Lung (tissue), 11 donors: ENCODE measurements at regions not wholly inside any gene's neighbourhood (a gene's known extent, or its start where the extent isn't known, plus 50 kb on each side); places are given as distances from the start of the nearest gene placed in this dataset.

Experiments
- ATAC-seq: fragments of 200-7000 bp; cut with Tn5 transposase; one replicate; pipeline ENCODE4 v1.9.1; 2020; ENCODE audit warnings: moderate number of reproducible peaks; ENCODE audit not compliant: insufficient read depth, low FRiP score
- DNase-seq, 3 donors: peaks; one replicate each; pipeline ENCODE4 v3.0.0-alpha.2; 2013 to 2017
- H3K27ac ChIP-seq, 2 donors: one replicate each; pipeline ENCODE4 v1.5.1; 2013; ENCODE audit warnings: mild to moderate bottlenecking in 2 of 2, moderate library complexity in 2 of 2, control low read depth in 1 of 2, inconsistent platforms in 1 of 2, low read depth in 1 of 2, low read length in 1 of 2
- H3K27me3 ChIP-seq, 3 donors: one replicate each; pipeline ENCODE4 v1.5.1; 2013; ENCODE audit warnings: low read length in 2 of 3; ENCODE audit not compliant: control insufficient read depth in 3 of 3, insufficient read depth in 3 of 3
- H3K36me3 ChIP-seq, 4 donors: one replicate each; pipeline ENCODE4 v1.5.1; 2013; ENCODE audit warnings: low read length in 4 of 4, mild to moderate bottlenecking in 1 of 4, moderate library complexity in 1 of 4; ENCODE audit not compliant: control insufficient read depth in 4 of 4, insufficient read depth in 4 of 4
- H3K4me1 ChIP-seq, 5 donors: one replicate each; pipeline ENCODE4 v1.5.1; 2013; ENCODE audit warnings: low read length in 5 of 5, mild to moderate bottlenecking in 2 of 5, moderate library complexity in 1 of 5; ENCODE audit not compliant: control insufficient read depth in 5 of 5, insufficient read depth in 5 of 5
- H3K4me3 ChIP-seq: one replicate; pipeline ENCODE4 v1.5.1; 2013; ENCODE audit warnings: mild to moderate bottlenecking, control low read depth, moderate library complexity
- H3K9ac ChIP-seq, 2 donors: one replicate each; pipeline ENCODE4 v1.5.1; 2013; ENCODE audit warnings: low read length in 2 of 2, control low read depth in 1 of 2; ENCODE audit not compliant: insufficient read depth in 1 of 2
- H3K9me3 ChIP-seq, 4 donors: one replicate each; pipeline ENCODE4 v1.5.1; 2013; ENCODE audit warnings: low read length in 3 of 4, mild to moderate bottlenecking in 1 of 4, moderate library complexity in 1 of 4; ENCODE audit not compliant: control insufficient read depth in 4 of 4, insufficient read depth in 3 of 4
- CTCF ChIP-seq: IDR thresholded peaks from 2 replicates; pipeline ENCODE4 v1.5.1; 2012; ENCODE audit warnings: mild to moderate bottlenecking; ENCODE audit errors: control extremely low read depth, extremely low read depth
- WGBS, 2 donors: extraction: QIAGEN DNeasy Blood & Tissue Kit; methylation state at CpG; one replicate each; pipeline ENCODE4 v1.1.7; 2013; 5-methylcytosine and 5-hydroxymethylcytosine counted together
- donor health status: control.
- donor health status: control.
- donor health status: Bipolar disorder and iron deficiency.
- donor health status: healthy.
- donor health status: DM: yes; HTN: yes; CAD: no.

- Histone ChIP-seq H3K4me3 (no peak overlapping the region), H3K27me3 (no peaks in the 10 kb centered on the region), H3K9ac (no peak overlapping the region), H3K27ac (no peak overlapping the region), H3K9me3 (peaks cover 0 to 2% (median 0%) of the 10 kb centered on the region in 4 donors), H3K4me1 (peaks cover 0 to 13% (median 0%) of the 10 kb centered on the region in 5 donors), H3K36me3 (no peaks in the 10 kb centered on the region)
- WGBS, 2 donors: 25 to 34% methylated on average over 2 of the region's 2 CpGs
- DNase-seq (no peak), ATAC-seq (no peak)
- no peak for TF ChIP-seq CTCF
These were observed 136.1 kb downstream of the MACIR start for GRCh38 chr5:103394676-103395075.

DNA sequence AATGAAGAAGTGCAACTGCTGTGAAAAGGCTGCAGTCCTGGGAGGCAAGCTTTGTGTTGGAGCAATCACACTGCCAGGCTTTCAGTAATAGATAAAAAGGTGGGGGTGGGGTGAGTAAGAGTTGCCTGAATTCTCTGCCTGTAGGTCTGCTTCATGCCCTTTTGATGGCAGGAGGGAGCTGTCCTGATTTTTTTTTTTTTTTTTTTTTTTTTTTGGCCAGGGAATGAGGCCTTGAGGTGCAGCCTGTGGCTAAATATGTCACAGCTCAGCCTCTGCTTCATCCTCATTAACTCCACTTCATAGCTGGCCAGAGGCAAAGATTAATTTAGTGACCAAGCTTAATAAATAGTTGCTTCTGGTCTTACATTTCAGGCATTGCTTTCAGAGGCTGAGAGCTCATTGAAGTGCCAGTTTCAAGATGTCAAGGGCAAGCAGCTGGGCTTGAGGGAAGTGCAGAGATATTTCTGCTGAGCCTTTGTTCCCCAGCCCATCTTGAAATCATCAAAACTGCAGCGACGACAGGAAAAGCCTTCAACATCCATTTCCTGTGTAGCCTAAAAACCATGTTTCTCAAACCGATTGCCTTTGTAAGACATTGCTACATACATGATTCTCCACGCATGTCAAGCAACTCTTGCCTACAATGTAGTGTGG lies 134.7 kb downstream of the MACIR start:
- ATAC-seq (no peak), DNase-seq (peak; percentile 35 to 67 (median 61))
- no peak overlapping the region for H3K27ac ChIP-seq

DNA sequence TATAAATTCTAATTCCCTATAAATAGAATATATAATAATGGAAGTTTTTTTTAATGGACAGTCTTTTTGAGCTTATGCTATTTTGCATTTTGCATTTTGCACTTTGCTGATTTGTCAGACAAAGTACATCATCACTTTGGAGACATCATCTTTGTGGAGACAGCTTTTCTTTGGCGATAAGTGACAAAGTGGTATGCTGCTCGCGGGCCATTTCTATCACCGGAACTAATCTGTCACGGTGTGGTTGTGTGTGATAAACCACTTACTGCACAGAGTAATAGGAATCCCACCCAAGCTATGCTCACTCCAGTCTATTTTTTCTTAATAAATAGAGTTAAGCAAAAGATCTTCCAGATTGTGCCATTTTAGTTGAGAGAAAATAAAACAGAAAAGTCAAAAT lies 133.1 kb downstream of the MACIR start:
- Histone ChIP-seq H3K36me3 (no peaks in the 10 kb centered on the region), H3K9me3 (peaks cover 0 to 2% (median 0%) of the 10 kb centered on the region in 4 donors), H3K9ac (no peak overlapping the region), H3K27ac (no peak overlapping the region), H3K4me1 (peaks cover 0 to 13% (median 0%) of the 10 kb centered on the region in 5 donors), H3K27me3 (no peaks in the 10 kb centered on the region), H3K4me3 (no peak overlapping the region)
- no peak for DNase-seq
- WGBS, 2 donors: 89 to 99% methylated on average over 5 of the region's 5 CpGs
- no peak for ATAC-seq
- no peak for TF ChIP-seq CTCF

More for the DNA sequence above, 134.7 kb downstream of the MACIR start:
- WGBS, 2 donors: 19 to 27% methylated on average over 4 of the region's 4 CpGs
- no peaks in the 10 kb centered on the region for H3K27me3 ChIP-seq
- H3K4me1 ChIP-seq: peaks cover 0 to 13% (median 0%) of the 10 kb centered on the region in 5 donors
- no peak overlapping the region for H3K9ac ChIP-seq
- no peak for TF ChIP-seq CTCF
- H3K36me3 ChIP-seq: no peaks in the 10 kb centered on the region
- H3K9me3 ChIP-seq: peaks cover 0 to 2% (median 0%) of the 10 kb centered on the region in 4 donors
- H3K4me3 ChIP-seq: no peak overlapping the region

DNA sequence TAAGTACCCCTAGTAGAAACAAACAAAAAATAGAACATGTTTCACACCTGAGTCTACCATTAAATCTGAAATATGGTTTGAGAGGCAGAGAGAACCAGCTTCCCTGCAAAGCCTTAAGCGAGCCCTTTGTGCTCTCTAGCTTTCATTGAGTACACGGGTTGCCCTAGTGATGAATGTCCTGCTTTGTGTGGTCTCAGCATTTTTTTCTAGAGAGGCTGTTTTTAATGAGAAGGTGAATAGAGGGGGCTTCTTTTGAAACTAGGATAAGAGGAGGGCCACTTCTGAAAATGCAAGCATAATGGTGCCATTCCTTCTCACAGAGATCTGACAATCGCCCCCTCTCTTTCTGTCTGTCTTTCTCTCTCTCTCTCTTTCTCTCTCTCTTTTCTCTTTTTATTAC lies 131.3 kb downstream of the MACIR start:
- TF ChIP-seq CTCF: no peak
- H3K36me3 ChIP-seq: no peaks in the 10 kb centered on the region
- peaks cover 0 to 13% (median 0%) of the 10 kb centered on the region in 5 donors for H3K4me1 ChIP-seq
- H3K9ac ChIP-seq: no peak overlapping the region
- DNase-seq (peak in 1 of 3 donors; percentile 38), ATAC-seq (no peak)
- no peak overlapping the region for H3K27ac ChIP-seq
- H3K4me3 ChIP-seq: no peak overlapping the region
- WGBS, 2 donors: 71 to 80% methylated on average over 3 of the region's 3 CpGs
- no peaks in the 10 kb centered on the region for H3K27me3 ChIP-seq
- H3K9me3 ChIP-seq: peaks cover 0 to 2% (median 0%) of the 10 kb centered on the region in 4 donors
